HEK293T (cell line): ENCODE measurements at regions not wholly inside any gene's neighbourhood (a gene's known extent, or its start where the extent isn't known, plus 50 kb on each side); places are given as distances from the start of the nearest gene placed in this dataset.
"Not testable (repeated sequence)": the region's sequence is repeated elsewhere in the genome, so short reads cannot be mapped to it uniquely, and the experiment has no call there.

ENCODE experiments used
- CTCF ChIA-PET: fragments of 350-600 bp; formaldehyde crosslinking; extraction: SDS; loops from one replicate; lab custom pipeline; 2021; ENCODE audit warnings: antibody characterized with exemption, inconsistent platforms; lab: Yijun Ruan, JAX
- POLR2A ChIA-PET: fragments of 350-600 bp; formaldehyde crosslinking; extraction: SDS; loops from one replicate; lab custom pipeline; 2020; ENCODE audit warnings: antibody characterized with exemption, inconsistent platforms; lab: Yijun Ruan, JAX
- DNase-seq: peaks from one replicate; pipeline ENCODE4 v3.0.0; 2012; ENCODE audit warnings: mixed read lengths; ENCODE audit errors: extremely low spot score
- ARNT ChIP-seq: fragments of 450-650 bp; IDR thresholded peaks from 2 replicates; pipeline ENCODE4 v1.6.1; 2017; ENCODE audit warnings: mild to moderate bottlenecking
- BHLHE40 ChIP-seq: fragments of 450-650 bp; IDR thresholded peaks from 2 replicates; pipeline ENCODE4 v1.6.1; 2016; ENCODE audit warnings: mild to moderate bottlenecking, moderate library complexity, borderline replicate concordance
- CTBP1 ChIP-seq: fragments of 450-650 bp; IDR thresholded peaks from 2 replicates; pipeline ENCODE4 v1.6.1; 2016; ENCODE audit warnings: borderline replicate concordance
- ELF4 ChIP-seq: fragments of 450-650 bp; IDR thresholded peaks from 2 replicates; pipeline ENCODE4 v1.6.1; 2017; ENCODE audit warnings: antibody characterized with exemption
- FOXA1 ChIP-seq: fragments of 450-650 bp; IDR thresholded peaks from 2 replicates; pipeline ENCODE4 v1.6.1; 2016; ENCODE audit warnings: mild to moderate bottlenecking
- FOXK2 ChIP-seq: fragments of 450-650 bp; IDR thresholded peaks from 2 replicates; pipeline ENCODE4 v1.6.1; 2016; ENCODE audit warnings: mild to moderate bottlenecking
- FOXM1 ChIP-seq: fragments of 450-650 bp; IDR thresholded peaks from 2 replicates; pipeline ENCODE4 v1.6.1; 2017; ENCODE audit warnings: mild to moderate bottlenecking, borderline replicate concordance
- HDGF ChIP-seq: fragments of 450-650 bp; IDR thresholded peaks from 2 replicates; pipeline ENCODE4 v1.6.1; 2017; ENCODE audit warnings: antibody characterized with exemption, borderline replicate concordance
- L3MBTL2 ChIP-seq: fragments of 450-650 bp; conservative IDR thresholded peaks from 2 replicates; pipeline ENCODE4 v1.6.1; 2016; ENCODE audit warnings: mild to moderate bottlenecking
- LEF1 ChIP-seq: fragments of 450-650 bp; IDR thresholded peaks from 2 replicates; pipeline ENCODE4 v1.6.1; 2017; ENCODE audit warnings: mild to moderate bottlenecking, borderline replicate concordance
- NFRKB ChIP-seq: fragments of 450-650 bp; IDR thresholded peaks from 2 replicates; pipeline ENCODE4 v1.6.1; 2016; ENCODE audit warnings: mild to moderate bottlenecking, moderate library complexity
- SP1 ChIP-seq: fragments of 450-650 bp; IDR thresholded peaks from 2 replicates; pipeline ENCODE4 v1.6.1; 2017
- SUZ12 ChIP-seq: fragments of 450-650 bp; IDR thresholded peaks from 2 replicates; pipeline ENCODE4 v1.6.1; 2016; ENCODE audit warnings: mild to moderate bottlenecking
- TARDBP ChIP-seq: fragments of 450-650 bp; IDR thresholded peaks from 2 replicates; pipeline ENCODE4 v1.6.1; 2016
- ZNF384 ChIP-seq: fragments of 450-650 bp; IDR thresholded peaks from 2 replicates; pipeline ENCODE4 v1.6.1; 2016
- TF ChIP-seq, protein P1 (sequence below): fragments of 450-650 bp; IDR thresholded peaks from 2 replicates; pipeline ENCODE4 v1.6.1; 2016

DNA sequence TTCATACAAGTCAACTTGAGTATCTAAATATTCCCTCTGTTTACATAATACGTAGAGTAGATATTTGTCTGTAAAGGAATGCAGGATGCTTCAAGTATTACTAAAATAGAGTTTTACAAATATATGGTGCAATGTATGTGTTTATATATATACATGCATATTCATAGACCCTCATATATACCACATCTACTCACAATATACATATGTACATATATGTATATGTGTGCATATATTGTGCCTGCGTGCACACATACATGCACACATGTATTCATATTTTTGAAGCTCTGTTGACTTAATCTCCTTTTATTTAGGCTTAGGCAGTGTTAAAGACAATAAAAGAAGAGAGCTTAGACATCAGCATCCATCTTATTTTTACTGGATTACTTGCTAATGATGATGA is 616.6 kb upstream of the GOT2 start:
- DNase-seq = no peak
- ChIA-PET CTCF (no interaction called here), POLR2A (no interaction called here)
- TF ChIP-seq HDGF (no peak), L3MBTL2 (no peak), SUZ12 (no peak), BHLHE40 (no peak), ARNT (no peak), SP1 (no peak), NFRKB (no peak), LEF1 (no peak)
- TF ChIP-seq, protein P1, sequence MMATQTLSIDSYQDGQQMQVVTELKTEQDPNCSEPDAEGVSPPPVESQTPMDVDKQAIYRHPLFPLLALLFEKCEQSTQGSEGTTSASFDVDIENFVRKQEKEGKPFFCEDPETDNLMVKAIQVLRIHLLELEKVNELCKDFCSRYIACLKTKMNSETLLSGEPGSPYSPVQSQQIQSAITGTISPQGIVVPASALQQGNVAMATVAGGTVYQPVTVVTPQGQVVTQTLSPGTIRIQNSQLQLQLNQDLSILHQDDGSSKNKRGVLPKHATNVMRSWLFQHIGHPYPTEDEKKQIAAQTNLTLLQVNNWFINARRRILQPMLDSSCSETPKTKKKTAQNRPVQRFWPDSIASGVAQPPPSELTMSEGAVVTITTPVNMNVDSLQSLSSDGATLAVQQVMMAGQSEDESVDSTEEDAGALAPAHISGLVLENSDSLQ = no peak

DNA sequence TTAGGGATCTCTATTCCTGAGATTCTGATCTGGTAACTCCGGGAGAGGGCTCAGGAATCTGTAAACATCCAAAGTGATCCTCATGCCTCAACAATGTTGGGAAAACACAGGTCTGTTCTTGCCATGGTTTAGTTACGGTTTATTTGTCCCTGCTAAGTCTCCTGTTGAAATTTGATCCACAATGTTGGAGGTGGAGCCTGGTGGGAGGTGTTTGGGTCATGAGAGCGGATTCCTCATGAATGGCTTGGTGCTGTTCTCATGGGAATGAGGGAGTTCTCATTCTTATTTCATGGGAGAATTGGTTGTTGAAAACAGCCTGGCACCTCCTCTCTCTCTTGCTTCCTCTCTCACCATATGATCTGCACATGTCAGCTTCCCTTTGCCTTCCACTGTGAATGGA is 608.6 kb upstream of the GOT2 start:
- no peak for DNase-seq
- CTCF ChIA-PET = no interaction called here

DNA sequence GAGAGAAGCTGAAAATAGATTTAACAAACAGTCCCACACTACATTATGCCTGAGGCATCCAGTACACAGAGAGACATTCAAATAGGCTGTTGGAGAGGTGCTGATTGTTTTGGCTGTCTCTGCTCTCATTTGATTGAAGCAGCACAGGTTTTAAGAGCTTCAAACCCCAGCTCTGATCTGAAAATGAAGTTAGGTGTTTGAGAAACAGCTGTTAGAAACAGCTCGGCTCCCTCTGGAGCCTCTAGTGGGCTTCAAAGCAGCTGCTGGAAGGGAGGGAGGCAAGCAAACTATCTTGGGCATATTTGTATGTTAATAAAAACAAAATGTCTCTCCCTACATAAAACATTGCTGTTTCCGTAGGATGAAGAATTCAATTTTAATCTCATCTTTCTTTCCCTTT is 607.3 kb upstream of the GOT2 start:
- POLR2A ChIA-PET = no interaction called here
- TF ChIP-seq ARNT (no peak), HDGF (no peak), BHLHE40 (no peak), FOXA1 (no peak), ZNF384 (no peak), L3MBTL2 (no peak), LEF1 (no peak), FOXM1 (no peak), ELF4 (no peak), NFRKB (no peak), CTBP1 (no peak), SUZ12 (no peak), TARDBP (no peak), FOXK2 (no peak), SP1 (no peak)
- TF ChIP-seq, protein P1 = no peak
- DNase-seq = no peak

More for the DNA sequence above, 608.6 kb upstream of the GOT2 start:
- TF ChIP-seq ELF4 = no peak
- TF ChIP-seq LEF1 = no peak
- no peak for TF ChIP-seq FOXM1
- no peak for TF ChIP-seq NFRKB
- no peak for TF ChIP-seq FOXA1
- TF ChIP-seq, protein P1 = no peak
- TF ChIP-seq FOXK2 = no peak
- TF ChIP-seq TARDBP = no peak
- TF ChIP-seq ZNF384 = no peak
- TF ChIP-seq L3MBTL2 = no peak
- no peak for TF ChIP-seq SUZ12
- TF ChIP-seq ARNT = no peak
- TF ChIP-seq BHLHE40 = no peak
- TF ChIP-seq CTBP1 = no peak
- TF ChIP-seq SP1 = no peak
- TF ChIP-seq HDGF = no peak
- POLR2A ChIA-PET = no interaction called here

DNA sequence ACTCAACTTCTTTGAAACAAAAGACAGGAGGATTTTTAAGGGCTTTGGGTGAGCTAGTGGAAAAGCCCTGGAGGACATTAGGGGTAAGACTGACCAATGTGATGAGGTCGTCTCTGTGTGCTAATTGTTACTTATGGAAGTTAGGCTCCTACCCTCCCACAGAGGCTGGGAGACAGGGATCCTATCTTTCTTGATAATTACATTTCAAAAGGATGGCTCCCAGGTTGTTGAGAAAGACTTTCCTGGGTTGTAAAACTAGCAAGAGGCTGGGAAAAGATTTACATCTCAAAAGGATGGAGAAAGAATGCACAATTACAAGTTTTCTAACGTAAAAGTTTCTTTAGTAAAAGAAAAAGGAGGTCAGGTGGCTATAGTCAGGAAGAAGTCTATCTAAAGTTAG is 605.8 kb upstream of the GOT2 start:
- ChIA-PET CTCF (no interaction called here), POLR2A (no interaction called here)
- TF ChIP-seq SP1 (no peak), TARDBP (no peak), ELF4 (no peak)
- DNase-seq = no peak

More for the DNA sequence above, 607.3 kb upstream of the GOT2 start:
- CTCF ChIA-PET = no interaction called here

DNA sequence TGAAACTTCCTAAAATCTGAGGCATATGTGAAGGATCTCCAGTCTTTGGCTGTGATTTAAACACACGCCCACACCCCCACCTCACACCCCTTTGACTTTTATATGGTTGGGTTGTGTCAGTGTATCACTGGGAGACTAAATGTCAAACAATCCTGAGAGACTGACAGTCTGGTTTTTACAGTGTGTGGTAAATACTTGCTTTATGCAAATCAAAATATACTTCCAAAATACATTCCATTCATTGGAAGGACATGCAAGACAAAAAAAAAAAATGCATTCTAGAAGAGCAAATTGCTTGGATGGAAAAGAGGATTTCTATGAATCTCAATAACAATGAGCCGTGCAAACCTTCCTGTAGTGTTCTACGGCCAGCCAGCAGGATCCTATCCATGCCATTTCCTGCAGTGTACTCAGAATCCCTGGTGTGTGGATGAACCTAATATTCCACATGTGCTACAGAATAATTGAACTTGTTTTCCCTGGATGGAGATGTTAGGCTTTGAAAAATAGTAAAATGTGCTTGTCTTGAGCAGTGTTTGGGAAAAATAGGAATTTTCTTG is 602.1 kb upstream of the GOT2 start:
- TF ChIP-seq SP1 = no peak
- no peak for TF ChIP-seq ELF4
- no peak for TF ChIP-seq L3MBTL2
- no peak for TF ChIP-seq BHLHE40
- TF ChIP-seq FOXK2 = no peak
- TF ChIP-seq TARDBP = no peak
- DNase-seq = no peak
- ChIA-PET POLR2A (no interaction called here), CTCF (no interaction called here)

DNA sequence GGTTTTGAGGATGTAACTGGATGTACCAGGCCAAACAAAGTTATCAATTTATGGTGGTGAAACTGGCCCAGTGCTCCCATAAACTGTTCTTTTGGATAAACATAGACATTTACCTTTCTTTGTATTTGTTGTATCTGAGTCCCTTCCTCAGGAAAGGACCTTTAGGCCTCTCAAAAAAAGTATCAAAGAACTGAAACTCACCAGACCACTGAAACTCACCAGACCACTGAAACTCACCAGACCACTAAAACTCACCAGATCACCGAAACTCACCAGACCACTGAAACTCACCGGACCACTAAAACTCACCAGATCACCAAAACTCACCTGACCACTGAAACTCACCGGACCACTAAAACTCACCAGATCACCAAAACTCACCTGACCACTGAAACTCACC is 597.6 kb upstream of the GOT2 start:
- POLR2A ChIA-PET, DNase-seq, CTCF ChIA-PET: not testable (repeated sequence)

DNA sequence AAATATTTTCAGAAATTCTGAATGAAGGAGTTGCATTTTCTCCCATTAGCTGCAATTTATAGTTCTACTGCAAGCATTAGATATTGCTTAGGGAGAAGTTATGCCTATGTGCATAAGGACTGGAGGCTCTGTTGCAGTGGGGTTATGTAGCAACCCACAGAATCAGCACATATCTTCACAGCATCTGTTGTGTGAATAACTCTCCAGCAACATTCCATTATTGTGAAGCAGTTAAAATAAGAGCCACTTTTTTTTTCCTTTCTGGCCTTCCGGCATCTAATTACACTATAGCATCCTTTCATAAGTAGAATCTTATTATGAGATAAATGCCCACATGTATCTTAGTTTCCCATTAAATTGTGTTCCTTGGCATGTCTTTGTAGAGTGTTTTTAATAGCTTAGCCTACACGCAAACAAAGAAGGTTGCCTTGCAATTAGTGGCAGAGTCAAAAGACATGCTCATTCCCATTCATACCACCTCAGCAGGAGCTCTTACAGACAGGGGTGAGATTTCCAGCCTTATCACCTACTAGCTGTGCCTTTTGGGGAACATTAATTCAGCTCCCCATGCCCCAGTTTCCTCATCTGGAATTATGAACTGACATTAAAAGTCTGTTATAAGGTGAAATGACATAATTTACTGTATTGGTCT is 596.0 kb upstream of the GOT2 start:
- ChIA-PET CTCF (no interaction called here), POLR2A (no interaction called here)
- no peak for DNase-seq
- TF ChIP-seq FOXK2 (no peak), TARDBP (no peak), FOXM1 (no peak), HDGF (no peak), FOXA1 (no peak), SUZ12 (no peak), CTBP1 (no peak), ZNF384 (no peak), SP1 (no peak), NFRKB (no peak), ARNT (no peak)
